ENCODE measurements at regions not wholly inside any gene's neighbourhood (a gene's known extent, or its start where the extent isn't known, plus 50 kb on each side); places are given as distances from the start of the nearest gene placed in this dataset.

GRCh38 chr10:83572036-83572435 lies 567.3 kb upstream of the GHITM start:
- no peak for TF ChIP-seq CTCF (IDR thresholded peaks at IDR 0.05)
- no peak for TF ChIP-seq POLR2A (IDR thresholded peaks at IDR 0.05)

Data from thyroid gland (tissue), 4 donors.